Colonic mucosa (tissue), 4 donors: ENCODE measurements at regions not wholly inside any gene's neighbourhood (a gene's known extent, or its start where the extent isn't known, plus 50 kb on each side); places are given as distances from the start of the nearest gene placed in this dataset.
A peak's percentile ranks its signal among the peaks of the same experiment; 100 is the strongest.

ENCODE experiments used
- DNase-seq: peaks from one replicate; pipeline ENCODE4 v3.0.0-alpha.2; 2020
- H3K27ac ChIP-seq: fragments of 200-600 bp; one replicate; pipeline ENCODE4 v1.8.0; 2021
- H3K27me3 ChIP-seq: fragments of 200-600 bp; one replicate; pipeline ENCODE4 v1.8.0; 2021
- H3K36me3 ChIP-seq: fragments of 200-600 bp; one replicate; pipeline ENCODE4 v1.8.0; 2021
- H3K4me1 ChIP-seq: fragments of 200-600 bp; one replicate; pipeline ENCODE4 v1.8.0; 2021; ENCODE audit warnings: mild to moderate bottlenecking
- H3K4me3 ChIP-seq: fragments of 200-600 bp; one replicate; pipeline ENCODE4 v1.8.0; 2021
- H3K9ac ChIP-seq, 2 donors: one replicate each; pipeline ENCODE4 v1.7.0; 2013; ENCODE audit warnings: control low read depth in 2 of 2, low read depth in 2 of 2, low read length in 2 of 2
- H3K9me3 ChIP-seq: fragments of 200-600 bp; one replicate; pipeline ENCODE4 v1.8.0; 2021
- intact Hi-C: fragments of 100-400 bp; cut with DNase I; formaldehyde crosslinking; loops from one replicate; pipeline ENCODE4 v1.14.1; 2022
- TF ChIP-seq, protein P1 (sequence below): fragments of 200-600 bp; IDR thresholded peaks from one replicate; pipeline ENCODE4 v1.8.0; 2022; ENCODE audit warnings: antibody characterized with exemption, mild to moderate bottlenecking
- donor health status: healthy.
- donor health status: DM: no; HTN: no; CAD: no.
- donor health status: DM: no; HTN: no; CAD: no.

DNA sequence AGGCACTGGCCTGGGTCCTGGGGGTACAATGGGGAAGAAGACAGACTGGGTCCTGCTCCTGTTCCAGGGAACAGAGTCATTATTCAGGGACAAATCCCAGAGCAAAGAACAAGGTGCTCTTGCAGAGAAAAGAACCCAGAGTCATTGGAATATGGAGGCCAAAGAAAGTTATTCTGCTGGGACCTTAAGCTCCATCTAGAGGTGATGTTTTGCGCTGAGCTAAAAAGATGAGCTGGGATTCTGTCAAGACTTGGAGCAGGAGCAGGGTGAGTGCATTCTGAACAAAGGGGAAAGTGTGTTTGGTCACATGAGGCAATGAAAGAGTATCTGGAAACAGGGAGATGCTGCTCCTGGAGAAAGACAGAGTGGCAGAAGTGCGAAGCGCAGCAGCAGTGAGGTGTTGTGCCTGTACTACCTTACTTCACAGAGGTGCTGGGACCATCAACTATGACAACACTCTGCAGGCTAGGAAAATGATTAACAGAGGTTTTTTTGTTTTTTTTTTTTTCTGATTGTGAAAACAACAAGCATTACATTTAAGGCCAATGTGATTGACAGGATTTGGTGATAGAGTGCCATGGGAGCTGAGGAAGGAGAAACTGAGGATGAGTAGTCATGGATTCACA is 95.3 kb upstream of the TNFSF11 start:
- DNase-seq: no peak
- no peaks in the 10 kb centered on the region for H3K4me1 ChIP-seq
- H3K4me3 ChIP-seq: no peak overlapping the region
- H3K27ac ChIP-seq: no peak overlapping the region
- H3K36me3 ChIP-seq: no peaks in the 10 kb centered on the region
- no peaks in the 10 kb centered on the region for H3K27me3 ChIP-seq
- H3K9me3 ChIP-seq: no peaks in the 10 kb centered on the region
- TF ChIP-seq, protein P1, sequence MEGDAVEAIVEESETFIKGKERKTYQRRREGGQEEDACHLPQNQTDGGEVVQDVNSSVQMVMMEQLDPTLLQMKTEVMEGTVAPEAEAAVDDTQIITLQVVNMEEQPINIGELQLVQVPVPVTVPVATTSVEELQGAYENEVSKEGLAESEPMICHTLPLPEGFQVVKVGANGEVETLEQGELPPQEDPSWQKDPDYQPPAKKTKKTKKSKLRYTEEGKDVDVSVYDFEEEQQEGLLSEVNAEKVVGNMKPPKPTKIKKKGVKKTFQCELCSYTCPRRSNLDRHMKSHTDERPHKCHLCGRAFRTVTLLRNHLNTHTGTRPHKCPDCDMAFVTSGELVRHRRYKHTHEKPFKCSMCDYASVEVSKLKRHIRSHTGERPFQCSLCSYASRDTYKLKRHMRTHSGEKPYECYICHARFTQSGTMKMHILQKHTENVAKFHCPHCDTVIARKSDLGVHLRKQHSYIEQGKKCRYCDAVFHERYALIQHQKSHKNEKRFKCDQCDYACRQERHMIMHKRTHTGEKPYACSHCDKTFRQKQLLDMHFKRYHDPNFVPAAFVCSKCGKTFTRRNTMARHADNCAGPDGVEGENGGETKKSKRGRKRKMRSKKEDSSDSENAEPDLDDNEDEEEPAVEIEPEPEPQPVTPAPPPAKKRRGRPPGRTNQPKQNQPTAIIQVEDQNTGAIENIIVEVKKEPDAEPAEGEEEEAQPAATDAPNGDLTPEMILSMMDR: peak; percentile 34
- H3K9ac ChIP-seq: no peak overlapping the region
- intact Hi-C loops: loop anchor here (10.0 kb wide), 1 partner anchor 144 kb away; no protein-coding TSS in a partner anchor

DNA sequence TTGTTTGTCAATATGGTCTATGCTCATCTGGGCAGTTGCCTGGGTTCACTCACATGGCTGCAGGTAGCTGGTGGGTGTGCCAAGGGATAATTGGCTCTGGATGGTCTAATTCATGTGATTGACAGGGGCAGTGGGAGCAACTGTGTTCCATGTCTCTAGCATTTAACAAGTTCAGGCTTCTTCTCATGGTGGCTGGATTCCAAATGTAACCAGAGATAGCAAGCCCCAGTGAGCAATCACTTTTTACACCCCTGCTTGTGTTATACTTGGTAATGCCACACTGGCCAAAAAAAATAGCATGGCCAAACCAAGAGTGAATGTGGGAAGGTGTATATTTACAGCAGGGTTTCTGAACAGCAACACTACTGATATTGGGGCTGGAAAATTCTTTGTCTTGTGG is 89.6 kb upstream of the TNFSF11 start:
- no peak overlapping the region for H3K27ac ChIP-seq
- no peaks in the 10 kb centered on the region for H3K27me3 ChIP-seq
- H3K4me3 ChIP-seq: no peak overlapping the region
- H3K9ac ChIP-seq: no peak overlapping the region
- no peaks in the 10 kb centered on the region for H3K9me3 ChIP-seq
- TF ChIP-seq, protein P1: no peak
- no peaks in the 10 kb centered on the region for H3K36me3 ChIP-seq
- intact Hi-C loops: no loop called here
- H3K4me1 ChIP-seq: no peaks in the 10 kb centered on the region
- no peak for DNase-seq

DNA sequence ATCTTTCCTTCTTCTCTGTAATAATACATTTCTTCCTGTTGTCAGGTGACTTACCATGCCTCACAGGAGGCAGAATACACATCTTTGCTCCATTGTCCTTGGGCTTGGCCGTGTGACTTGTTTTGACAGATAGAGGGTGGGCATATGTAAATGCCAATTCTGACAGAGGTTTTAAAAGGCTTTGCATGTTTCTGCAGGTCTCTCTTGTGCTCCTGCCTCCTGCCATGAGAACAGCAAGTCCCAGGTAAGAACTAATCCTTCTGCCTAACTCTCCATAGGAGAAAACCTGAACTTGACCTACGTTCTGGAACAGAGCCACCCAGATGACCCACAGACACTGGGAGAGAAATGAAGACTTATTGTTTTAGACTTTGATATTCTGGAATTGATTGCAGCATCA is 88.7 kb upstream of the TNFSF11 start:
- TF ChIP-seq, protein P1: no peak
- no peak overlapping the region for H3K4me3 ChIP-seq
- H3K27me3 ChIP-seq: no peaks in the 10 kb centered on the region
- H3K27ac ChIP-seq: no peak overlapping the region
- no peak for DNase-seq
- H3K4me1 ChIP-seq: no peaks in the 10 kb centered on the region
- intact Hi-C loops: no loop called here
- no peaks in the 10 kb centered on the region for H3K36me3 ChIP-seq
- H3K9ac ChIP-seq: no peak overlapping the region
- H3K9me3 ChIP-seq: no peaks in the 10 kb centered on the region

DNA sequence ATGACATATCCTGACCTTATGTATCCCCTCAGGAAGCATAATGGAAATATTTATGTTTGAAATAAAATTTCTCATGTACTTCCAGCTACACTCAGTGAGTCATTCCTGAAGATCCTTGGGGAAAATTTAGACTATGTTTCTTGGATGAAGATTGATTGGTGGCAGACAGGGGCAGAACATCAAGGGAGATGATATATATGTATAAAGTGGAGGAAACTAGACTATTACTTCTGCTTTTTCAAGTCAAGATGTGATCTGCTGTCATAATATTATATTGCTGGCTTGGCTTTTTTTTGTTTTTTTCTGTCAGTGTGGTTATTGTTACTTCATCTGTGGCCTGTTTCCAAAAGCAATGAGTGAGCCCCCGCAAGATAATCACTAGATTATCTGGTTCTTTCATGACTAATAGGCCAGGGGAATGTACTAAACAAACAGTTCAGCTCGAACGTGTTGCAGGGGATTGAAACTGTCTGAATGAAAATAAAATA is 87.2 kb upstream of the TNFSF11 start:
- no peak overlapping the region for H3K27ac ChIP-seq
- no peak for DNase-seq
- no peak overlapping the region for H3K9ac ChIP-seq
- intact Hi-C loops: no loop called here
- no peaks in the 10 kb centered on the region for H3K9me3 ChIP-seq
- no peaks in the 10 kb centered on the region for H3K27me3 ChIP-seq
- H3K4me1 ChIP-seq: no peaks in the 10 kb centered on the region
- H3K36me3 ChIP-seq: no peaks in the 10 kb centered on the region
- no peak overlapping the region for H3K4me3 ChIP-seq
- TF ChIP-seq, protein P1: no peak

DNA sequence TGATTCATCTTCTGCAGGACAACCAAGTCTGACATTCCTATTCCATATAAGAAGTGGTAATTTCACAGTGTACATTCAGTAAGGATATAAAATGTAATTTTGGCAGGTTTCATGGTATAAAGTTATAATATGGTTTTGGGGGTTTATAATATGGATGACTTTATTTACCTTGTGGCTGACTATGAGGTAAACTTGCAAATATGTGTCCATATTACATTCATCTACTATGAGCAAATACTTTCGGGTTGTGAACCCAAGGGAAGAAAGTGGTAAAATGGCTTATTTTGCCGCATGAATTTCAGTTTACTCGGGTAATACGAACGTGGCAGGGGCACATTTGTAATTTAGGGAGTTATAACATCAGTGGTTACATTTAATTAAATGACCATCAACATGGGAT is 86.7 kb upstream of the TNFSF11 start:
- DNase-seq: no peak
- Histone ChIP-seq H3K4me1 (no peaks in the 10 kb centered on the region), H3K9ac (no peak overlapping the region), H3K27ac (no peak overlapping the region), H3K9me3 (no peaks in the 10 kb centered on the region), H3K4me3 (no peak overlapping the region), H3K36me3 (no peaks in the 10 kb centered on the region), H3K27me3 (no peaks in the 10 kb centered on the region)
- TF ChIP-seq, protein P1: no peak
- intact Hi-C loops: no loop called here
